SK-N-SH (cell line): ENCODE measurements at regions not wholly inside any gene's neighbourhood (a gene's known extent, or its start where the extent isn't known, plus 50 kb on each side); places are given as distances from the start of the nearest gene placed in this dataset.

Experiments used
- CTCF ChIA-PET: fragments of 300-600, 350-600 bp; formaldehyde crosslinking; extraction: SDS; loops from one replicate; lab custom pipeline; 2021; lab: Yijun Ruan, JAX
- POLR2A ChIA-PET: fragments of 350-600 bp; sonication (Branson Sonifier 250); formaldehyde crosslinking; extraction: SDS; loops from one replicate; lab custom pipeline; 2020; ENCODE audit warnings: antibody characterized with exemption, inconsistent platforms; lab: Yijun Ruan, JAX
- DNase-seq: peaks from one replicate; pipeline ENCODE4 v3.0.0; 2012
- H2AFZ ChIP-seq: fragments of 200-600 bp; sonication (generic); 2 replicates; pipeline ENCODE4 v1.8.1; 2016; ENCODE audit warnings: antibody characterized with exemption, mild to moderate bottlenecking, low read depth
- H3F3A ChIP-seq: fragments of 200-600 bp; sonication (generic); replicated peaks from 2 replicates; pipeline ENCODE3; 2016; ENCODE audit warnings: antibody characterized with exemption, mild to moderate bottlenecking; ENCODE audit not compliant: insufficient read depth
- H3K27ac ChIP-seq, 2 experiments: fragments of 200-500 bp in 1 of 2; fragments of 200-600 bp in 1 of 2; sonication (Bioruptor generic) in 1 of 2; sonication (generic), shearing (Covaris generic) in 1 of 2; 2 replicates each; pipeline versions ENCODE4 v1.5.1 to v1.6.1; 2014 to 2016; ENCODE audit warnings: low read depth in 2 of 2, inconsistent platforms in 1 of 2, low read length in 1 of 2, mild to moderate bottlenecking in 1 of 2, mixed read lengths in 1 of 2
- H3K27me3 ChIP-seq: fragments of 200-600 bp; sonication (generic), shearing (Covaris generic); 2 replicates; pipeline ENCODE4 v1.6.1; 2016; ENCODE audit warnings: mixed run types; ENCODE audit not compliant: insufficient read depth
- H3K36me3 ChIP-seq, 2 experiments: fragments of 200-500 bp in 1 of 2; fragments of 200-600 bp in 1 of 2; sonication (Bioruptor generic) in 1 of 2; sonication (generic) in 1 of 2; replicated peaks in 1 of 2; 2 replicates each; pipeline versions ENCODE3 to v1.5.1; 2014 to 2016; ENCODE audit warnings: low read length in 1 of 2, mild to moderate bottlenecking in 1 of 2; ENCODE audit not compliant: insufficient read depth in 2 of 2, control insufficient read depth in 1 of 2
- H3K4me1 ChIP-seq, 2 experiments: fragments of 200-500 bp in 1 of 2; fragments of 200-600 bp in 1 of 2; sonication (Bioruptor generic) in 1 of 2; sonication (generic), shearing (Covaris generic) in 1 of 2; 2 replicates each; pipeline versions ENCODE4 v1.5.1 to v1.6.1; 2014 to 2016; ENCODE audit warnings: low read depth in 1 of 2, low read length in 1 of 2, mixed run types in 1 of 2; ENCODE audit not compliant: insufficient read depth in 2 of 2, control insufficient read depth in 1 of 2
- H3K4me2 ChIP-seq: fragments of 200-600 bp; sonication (generic), shearing (Covaris generic); 2 replicates; pipeline ENCODE4 v1.6.1; 2017; ENCODE audit warnings: mixed run types
- H3K4me3 ChIP-seq, 2 experiments: fragments of 200-500 bp in 1 of 2; fragments of 200-600 bp in 1 of 2; sonication (Bioruptor generic) in 1 of 2; sonication (generic), shearing (Covaris generic) in 1 of 2; 2 replicates each; pipeline versions ENCODE4 v1.5.1 to v1.8.1; 2014 to 2016; ENCODE audit warnings: low read depth in 2 of 2, inconsistent platforms in 1 of 2, low read length in 1 of 2, mild to moderate bottlenecking in 1 of 2, mixed read lengths in 1 of 2, moderate library complexity in 1 of 2
- H3K79me2 ChIP-seq: fragments of 200-600 bp; sonication (generic); 2 replicates; pipeline ENCODE4 v1.8.1; 2017; ENCODE audit warnings: mild to moderate bottlenecking; ENCODE audit not compliant: insufficient read depth
- H3K9ac ChIP-seq: fragments of 200-600 bp; sonication (generic); 2 replicates; pipeline ENCODE4 v1.6.1; 2017; ENCODE audit warnings: mixed run types
- H3K9me2 ChIP-seq: fragments of 200-600 bp; sonication (generic); 2 replicates; pipeline ENCODE4 v1.6.1; 2017; ENCODE audit warnings: mixed run types
- H3K9me3 ChIP-seq: fragments of 200-600 bp; sonication (generic); 2 replicates; pipeline ENCODE4 v1.6.1; 2017; ENCODE audit warnings: mixed run types, mild to moderate bottlenecking, moderate library complexity
- H4K20me1 ChIP-seq: fragments of 200-600 bp; sonication (generic); 2 replicates; pipeline ENCODE4 v1.6.1; 2017; ENCODE audit warnings: mild to moderate bottlenecking, mixed run types; ENCODE audit not compliant: insufficient read depth
- CHD2 ChIP-seq: fragments of 150-350 bp; IDR thresholded peaks from 2 replicates; pipeline ENCODE4 v1.6.1; 2018; ENCODE audit warnings: low read length; ENCODE audit not compliant: partially characterized antibody
- CTCF ChIP-seq: fragments of 200-600 bp; sonication (generic); IDR thresholded peaks from 2 replicates; pipeline ENCODE4 v1.6.1; 2017; ENCODE audit warnings: antibody characterized with exemption, mild to moderate bottlenecking, moderate library complexity
- ELF1 ChIP-seq: IDR thresholded peaks from 2 replicates; pipeline ENCODE4 v1.4.0; 2012
- GABPA ChIP-seq: IDR thresholded peaks from 2 replicates; pipeline ENCODE4 v1.4.0; 2012; ENCODE audit warnings: low read depth, mild to moderate bottlenecking
- IRF3 ChIP-seq: fragments of 150-350 bp; IDR thresholded peaks from 2 replicates; pipeline ENCODE4 v1.6.1; 2016; ENCODE audit warnings: mild to moderate bottlenecking, low read depth, low read length
- JUND ChIP-seq: IDR thresholded peaks from 2 replicates; pipeline ENCODE4 v1.4.0; 2012
- MAX ChIP-seq: IDR thresholded peaks from 2 replicates; pipeline ENCODE4 v1.4.0; 2012; ENCODE audit warnings: low read depth
- MXI1 ChIP-seq: IDR thresholded peaks from 2 replicates; pipeline ENCODE4 v1.6.1; 2012; ENCODE audit warnings: mild to moderate bottlenecking, low read depth, low read length, improper control_type of control experiment
- NFIC ChIP-seq: IDR thresholded peaks from 2 replicates; pipeline ENCODE4 v1.4.0; 2012; ENCODE audit warnings: borderline replicate concordance
- NRF1 ChIP-seq: IDR thresholded peaks from 2 replicates; pipeline ENCODE4 v1.6.1; 2012; ENCODE audit warnings: low read depth, mild to moderate bottlenecking, low read length
- POLR2AphosphoS5 ChIP-seq: IDR thresholded peaks from 2 replicates; pipeline ENCODE4 v1.6.1; 2012; ENCODE audit warnings: low read depth, low read length
- RAD21 ChIP-seq: IDR thresholded peaks from 2 replicates; pipeline ENCODE4 v1.6.1; 2012; ENCODE audit warnings: mild to moderate bottlenecking, low read length
- RCOR1 ChIP-seq: fragments of 150-350 bp; IDR thresholded peaks from 2 replicates; pipeline ENCODE4 v1.6.1; 2017; ENCODE audit warnings: antibody characterized with exemption, low read length
- REST ChIP-seq: IDR thresholded peaks from 2 replicates; pipeline ENCODE4 v1.6.1; 2012; ENCODE audit warnings: mild to moderate bottlenecking, low read depth, low read length, moderate library complexity
- RXRA ChIP-seq: IDR thresholded peaks from 2 replicates; pipeline ENCODE4 v1.4.0; 2012; ENCODE audit warnings: low read depth, mild to moderate bottlenecking, borderline replicate concordance
- SIN3A ChIP-seq: IDR thresholded peaks from 2 replicates; pipeline ENCODE4 v1.6.1; 2012; ENCODE audit warnings: low read depth, mild to moderate bottlenecking, low read length, moderate library complexity, borderline replicate concordance
- TEAD4 ChIP-seq: IDR thresholded peaks from 2 replicates; pipeline ENCODE4 v1.4.0; 2012; ENCODE audit warnings: mild to moderate bottlenecking, borderline replicate concordance; ENCODE audit not compliant: insufficient read depth
- ZBTB33 ChIP-seq: IDR thresholded peaks from 2 replicates; pipeline ENCODE4 v1.4.0; 2012; ENCODE audit warnings: low read depth, borderline replicate concordance
- WGBS: methylation state at CpG from one replicate; pipeline ENCODE4 v1.1.6; 2017; ENCODE audit warnings: low lambda C conversion rate; 5-methylcytosine and 5-hydroxymethylcytosine counted together
- TF ChIP-seq, protein P1 (sequence below): IDR thresholded peaks from 2 replicates; pipeline ENCODE4; 2012
- TF ChIP-seq, protein P2 (sequence below): IDR thresholded peaks from 2 replicates; pipeline ENCODE4 v1.4.0; 2012; ENCODE audit warnings: low read depth, borderline replicate concordance

DNA sequence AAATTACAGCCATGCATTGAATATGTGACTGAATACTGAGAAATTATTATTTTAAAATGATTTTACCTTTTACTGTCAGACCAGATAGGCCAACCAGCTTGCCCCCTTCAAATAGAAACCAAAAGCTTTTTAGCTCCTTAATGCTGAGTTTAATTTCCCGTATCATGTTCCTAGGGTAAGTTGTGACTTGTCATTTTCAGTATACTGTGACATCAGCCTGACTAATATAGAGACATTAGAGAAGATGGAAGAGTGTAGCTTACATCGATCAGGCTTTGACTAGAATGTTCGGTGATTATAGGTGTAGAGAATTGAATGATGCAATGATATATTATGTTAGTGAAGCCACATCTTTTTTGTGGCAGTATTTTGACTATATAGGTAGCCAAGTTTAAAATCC lies 50.6 kb upstream of the ZEB2 start:
- H3K4me1 ChIP-seq = no peaks in the 10 kb centered on the region
- no peaks in the 10 kb centered on the region for H3K79me2 ChIP-seq
- ChIA-PET POLR2A (no interaction called here), CTCF (interaction anchor here (0.6 kb wide), 1 partner anchor 556 kb away, joined by 3 read pairs; no protein-coding TSS in a partner anchor)
- TF ChIP-seq MAX (no peak), RCOR1 (no peak), MXI1 (no peak), GABPA (no peak), REST (no peak), RXRA (no peak), NRF1 (no peak), CTCF (no peak), SIN3A (no peak), ELF1 (no peak), CHD2 (no peak), JUND (no peak), ZBTB33 (no peak), RAD21 (no peak), TEAD4 (no peak), IRF3 (no peak), NFIC (no peak), POLR2AphosphoS5 (no peak)
- TF ChIP-seq, protein P1, sequence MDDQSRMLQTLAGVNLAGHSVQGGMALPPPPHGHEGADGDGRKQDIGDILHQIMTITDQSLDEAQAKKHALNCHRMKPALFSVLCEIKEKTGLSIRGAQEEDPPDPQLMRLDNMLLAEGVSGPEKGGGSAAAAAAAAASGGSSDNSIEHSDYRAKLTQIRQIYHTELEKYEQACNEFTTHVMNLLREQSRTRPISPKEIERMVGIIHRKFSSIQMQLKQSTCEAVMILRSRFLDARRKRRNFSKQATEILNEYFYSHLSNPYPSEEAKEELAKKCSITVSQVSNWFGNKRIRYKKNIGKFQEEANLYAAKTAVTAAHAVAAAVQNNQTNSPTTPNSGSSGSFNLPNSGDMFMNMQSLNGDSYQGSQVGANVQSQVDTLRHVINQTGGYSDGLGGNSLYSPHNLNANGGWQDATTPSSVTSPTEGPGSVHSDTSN = no peak
- TF ChIP-seq, protein P2, sequence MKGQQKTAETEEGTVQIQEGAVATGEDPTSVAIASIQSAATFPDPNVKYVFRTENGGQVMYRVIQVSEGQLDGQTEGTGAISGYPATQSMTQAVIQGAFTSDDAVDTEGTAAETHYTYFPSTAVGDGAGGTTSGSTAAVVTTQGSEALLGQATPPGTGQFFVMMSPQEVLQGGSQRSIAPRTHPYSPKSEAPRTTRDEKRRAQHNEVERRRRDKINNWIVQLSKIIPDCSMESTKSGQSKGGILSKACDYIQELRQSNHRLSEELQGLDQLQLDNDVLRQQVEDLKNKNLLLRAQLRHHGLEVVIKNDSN = no peak
- H4K20me1 ChIP-seq = no peaks in the 10 kb centered on the region
- DNase-seq = no peak
- no peak overlapping the region for H3K4me2 ChIP-seq
- no peak overlapping the region for H3K27ac ChIP-seq
- H3K9me2 ChIP-seq = no peaks in the 10 kb centered on the region
- H3K4me3 ChIP-seq = no peak overlapping the region
- H2AFZ ChIP-seq = no peak overlapping the region
- no peaks in the 10 kb centered on the region for H3K36me3 ChIP-seq
- H3K9me3 ChIP-seq = no peaks in the 10 kb centered on the region
- no peaks in the 10 kb centered on the region for H3K27me3 ChIP-seq
- H3K9ac ChIP-seq = no peak overlapping the region
- 93% methylated on average over 3 of the region's 3 CpGs for WGBS
- H3F3A ChIP-seq = no peaks in the 10 kb centered on the region
